ENCODE measurements at regions not wholly inside any gene's neighbourhood (a gene's known extent, or its start where the extent isn't known, plus 50 kb on each side); places are given as distances from the start of the nearest gene placed in this dataset.
"Not testable (repeated sequence)": the region's sequence is repeated elsewhere in the genome, so short reads cannot be mapped to it uniquely, and the experiment has no call there.

- no peak overlapping the region for H3K4me3 Mint-ChIP-seq
- no peak overlapping the region for H3K27ac Mint-ChIP-seq
- H3K4me1 Mint-ChIP-seq: peaks cover 5% of the 10 kb centered on the region
- no peaks in the 10 kb centered on the region for H3K36me3 Mint-ChIP-seq
- no peaks in the 10 kb centered on the region for H3K27me3 Mint-ChIP-seq
- no peak for ATAC-seq
- H3K9me3 Mint-ChIP-seq: peaks cover 8% of the 10 kb centered on the region
Measured at GRCh38 chr4:154958621-154959358, 177.7 kb downstream of the RBM46 start.

- Mint-ChIP-seq H3K4me3 (no peak overlapping the region), H3K36me3 (no peaks in the 10 kb centered on the region), H3K27ac (no peak overlapping the region), H3K4me1 (no peaks in the 10 kb centered on the region), H3K27me3 (no peaks in the 10 kb centered on the region), H3K9me3 (peaks cover 5% of the 10 kb centered on the region)
- ATAC-seq: no peak
Measured at GRCh38 chr4:154959756-154960155, 178.7 kb downstream of the RBM46 start.

- H3K4me1 Mint-ChIP-seq: no peaks in the 10 kb centered on the region
- no peak overlapping the region for H3K27ac Mint-ChIP-seq
- no peaks in the 10 kb centered on the region for H3K27me3 Mint-ChIP-seq
- peaks cover 2% of the 10 kb centered on the region for H3K9me3 Mint-ChIP-seq
- H3K36me3 Mint-ChIP-seq: no peaks in the 10 kb centered on the region
- ATAC-seq: no peak
- H3K4me3 Mint-ChIP-seq: no peak overlapping the region
Measured at GRCh38 chr4:154960476-154960875, 179.4 kb downstream of the RBM46 start.

- Mint-ChIP-seq H3K9me3 (peaks cover 2% of the 10 kb centered on the region), H3K4me3 (no peak overlapping the region), H3K36me3 (no peaks in the 10 kb centered on the region), H3K4me1 (no peaks in the 10 kb centered on the region), H3K27ac (no peak overlapping the region), H3K27me3 (no peaks in the 10 kb centered on the region)
- peak; percentile 88 for ATAC-seq
Measured at GRCh38 chr4:154961263-154961662, 180.2 kb downstream of the RBM46 start.

- Mint-ChIP-seq H3K27ac (no peak overlapping the region), H3K27me3 (no peaks in the 10 kb centered on the region), H3K4me3 (no peak overlapping the region), H3K4me1 (no peaks in the 10 kb centered on the region), H3K9me3 (no peaks in the 10 kb centered on the region), H3K36me3 (no peaks in the 10 kb centered on the region)
- no peak for ATAC-seq
Measured at GRCh38 chr4:154973244-154974035, 192.4 kb downstream of the RBM46 start.

- peaks cover 3% of the 10 kb centered on the region for H3K9me3 Mint-ChIP-seq
- H3K27ac Mint-ChIP-seq: no peak overlapping the region
- H3K4me3 Mint-ChIP-seq: no peak overlapping the region
- ATAC-seq: no peak
- no peaks in the 10 kb centered on the region for H3K36me3 Mint-ChIP-seq
- H3K27me3 Mint-ChIP-seq: no peaks in the 10 kb centered on the region
- no peaks in the 10 kb centered on the region for H3K4me1 Mint-ChIP-seq
Measured at GRCh38 chr4:154977228-154977627, 196.2 kb downstream of the RBM46 start.

- Mint-ChIP-seq H3K4me1 (peaks cover 5% of the 10 kb centered on the region), H3K27ac (no peak overlapping the region), H3K4me3 (no peak overlapping the region), H3K36me3 (no peaks in the 10 kb centered on the region), H3K9me3 (peaks cover 3% of the 10 kb centered on the region), H3K27me3 (no peaks in the 10 kb centered on the region)
- ATAC-seq: no peak
Measured at GRCh38 chr4:154982187-154983047, 201.3 kb downstream of the RBM46 start.

GRCh38 chr4:154983714-154984113 is 202.6 kb downstream of the RBM46 start:
- peaks cover 5% of the 10 kb centered on the region for H3K4me1 Mint-ChIP-seq
- no peak for ATAC-seq
- peaks cover 3% of the 10 kb centered on the region for H3K9me3 Mint-ChIP-seq
- H3K27me3 Mint-ChIP-seq: no peaks in the 10 kb centered on the region
- no peak overlapping the region for H3K27ac Mint-ChIP-seq
- no peaks in the 10 kb centered on the region for H3K36me3 Mint-ChIP-seq
- H3K4me3 Mint-ChIP-seq: no peak overlapping the region

GRCh38 chr4:154984148-154984547 is 203.1 kb downstream of the RBM46 start:
- peaks cover 5% of the 10 kb centered on the region for H3K4me1 Mint-ChIP-seq
- H3K9me3 Mint-ChIP-seq: peaks cover 3% of the 10 kb centered on the region
- peak; percentile 91 for ATAC-seq
- H3K36me3 Mint-ChIP-seq: no peaks in the 10 kb centered on the region
- no peaks in the 10 kb centered on the region for H3K27me3 Mint-ChIP-seq
- no peak overlapping the region for H3K27ac Mint-ChIP-seq
- H3K4me3 Mint-ChIP-seq: no peak overlapping the region

- no peaks in the 10 kb centered on the region for H3K36me3 Mint-ChIP-seq
- H3K4me1 Mint-ChIP-seq: peaks cover 5% of the 10 kb centered on the region
- peaks cover 3% of the 10 kb centered on the region for H3K9me3 Mint-ChIP-seq
- no peak overlapping the region for H3K4me3 Mint-ChIP-seq
- H3K27ac Mint-ChIP-seq: no peak overlapping the region
- H3K27me3 Mint-ChIP-seq: no peaks in the 10 kb centered on the region
- no peak for ATAC-seq
Measured at GRCh38 chr4:154984616-154985015, 203.5 kb downstream of the RBM46 start.

- no peaks in the 10 kb centered on the region for H3K36me3 Mint-ChIP-seq
- no peak for ATAC-seq
- no peak overlapping the region for H3K4me3 Mint-ChIP-seq
- H3K27ac Mint-ChIP-seq: no peak overlapping the region
- H3K9me3 Mint-ChIP-seq: no peaks in the 10 kb centered on the region
- H3K4me1 Mint-ChIP-seq: peaks cover 5% of the 10 kb centered on the region
- no peaks in the 10 kb centered on the region for H3K27me3 Mint-ChIP-seq
Measured at GRCh38 chr4:154985673-154986072, 204.6 kb downstream of the RBM46 start.

GRCh38 chr4:154988511-154988910 is 207.4 kb downstream of the RBM46 start:
- no peak for ATAC-seq
- Mint-ChIP-seq H3K4me3 (no peak overlapping the region), H3K27ac (no peak overlapping the region), H3K9me3 (no peaks in the 10 kb centered on the region), H3K27me3 (no peaks in the 10 kb centered on the region), H3K36me3 (no peaks in the 10 kb centered on the region), H3K4me1 (peaks cover 5% of the 10 kb centered on the region)

- ATAC-seq: no peak
- Mint-ChIP-seq H3K4me3 (no peak overlapping the region), H3K27me3 (no peaks in the 10 kb centered on the region), H3K9me3 (no peaks in the 10 kb centered on the region), H3K36me3 (no peaks in the 10 kb centered on the region), H3K27ac (no peak overlapping the region), H3K4me1 (no peaks in the 10 kb centered on the region)
Measured at GRCh38 chr4:154989511-154989910, 208.4 kb downstream of the RBM46 start.

GRCh38 chr4:154997866-154998265 is 210.6 kb upstream of the NPY2R start:
- not testable (repeated sequence) for ATAC-seq, H3K36me3 Mint-ChIP-seq, H3K4me3 Mint-ChIP-seq, H3K4me1 Mint-ChIP-seq, H3K27me3 Mint-ChIP-seq, H3K9me3 Mint-ChIP-seq, H3K27ac Mint-ChIP-seq

GRCh38 chr4:154998284-154998683 is 210.2 kb upstream of the NPY2R start:
- H3K4me3 Mint-ChIP-seq: no peak overlapping the region
- H3K27me3 Mint-ChIP-seq: no peaks in the 10 kb centered on the region
- no peaks in the 10 kb centered on the region for H3K4me1 Mint-ChIP-seq
- no peak overlapping the region for H3K27ac Mint-ChIP-seq
- peaks cover 3% of the 10 kb centered on the region for H3K9me3 Mint-ChIP-seq
- H3K36me3 Mint-ChIP-seq: no peaks in the 10 kb centered on the region
- ATAC-seq: no peak
